ENCODE measurements at regions not wholly inside any gene's neighbourhood (a gene's known extent, or its start where the extent isn't known, plus 50 kb on each side); places are given as distances from the start of the nearest gene placed in this dataset.

- TF ChIP-seq CTCF (IDR thresholded peaks at IDR 0.05; ENCODE audit: low read length) (no peak), EZH2 (optimal IDR thresholded peaks at IDR 0.05; ENCODE audit: low read depth, low read length) (no peak), EZH2phosphoT487 (IDR thresholded peaks at IDR 0.05; ENCODE audit: low read length) (no peak)
Measured at GRCh38 chr6:139485742-139486475, 111.5 kb upstream of the CITED2 start.
